C4-2B (cell line): ENCODE measurements at regions not wholly inside any gene's neighbourhood (a gene's known extent, or its start where the extent isn't known, plus 50 kb on each side); places are given as distances from the start of the nearest gene placed in this dataset.

Source experiments
- H3K27ac ChIP-seq: fragments of 450-650 bp; 2 replicates; pipeline ENCODE4 v1.5.1; 2017
- ZFX ChIP-seq: fragments of 450-650 bp; IDR thresholded peaks from 2 replicates; pipeline ENCODE4 v1.6.1; 2017
- TF ChIP-seq, protein P1 (sequence below): fragments of 450-650 bp; conservative IDR thresholded peaks from 2 replicates; pipeline ENCODE4 v1.5.1; 2017; ENCODE audit warnings: mild to moderate bottlenecking

DNA sequence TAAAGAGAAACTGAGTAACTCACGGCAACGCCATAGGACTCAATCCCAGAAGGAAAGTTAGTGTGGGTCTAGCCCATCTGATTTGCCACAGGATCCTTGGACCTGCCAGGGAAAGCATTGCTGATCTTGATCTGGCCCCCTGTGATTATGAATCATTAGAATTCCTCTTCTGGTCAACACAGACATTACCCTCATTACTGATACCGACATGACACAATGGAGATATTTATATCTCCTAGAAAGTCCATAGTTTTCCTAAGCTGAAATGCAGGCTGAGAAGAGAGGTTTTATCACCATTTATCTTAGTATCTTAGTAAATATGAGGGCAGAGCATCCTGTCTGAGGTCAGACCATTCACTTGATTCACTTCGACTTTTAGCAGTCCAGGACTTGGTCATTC is 75.5 kb upstream of the CCDC68 start:
- TF ChIP-seq, protein P1, sequence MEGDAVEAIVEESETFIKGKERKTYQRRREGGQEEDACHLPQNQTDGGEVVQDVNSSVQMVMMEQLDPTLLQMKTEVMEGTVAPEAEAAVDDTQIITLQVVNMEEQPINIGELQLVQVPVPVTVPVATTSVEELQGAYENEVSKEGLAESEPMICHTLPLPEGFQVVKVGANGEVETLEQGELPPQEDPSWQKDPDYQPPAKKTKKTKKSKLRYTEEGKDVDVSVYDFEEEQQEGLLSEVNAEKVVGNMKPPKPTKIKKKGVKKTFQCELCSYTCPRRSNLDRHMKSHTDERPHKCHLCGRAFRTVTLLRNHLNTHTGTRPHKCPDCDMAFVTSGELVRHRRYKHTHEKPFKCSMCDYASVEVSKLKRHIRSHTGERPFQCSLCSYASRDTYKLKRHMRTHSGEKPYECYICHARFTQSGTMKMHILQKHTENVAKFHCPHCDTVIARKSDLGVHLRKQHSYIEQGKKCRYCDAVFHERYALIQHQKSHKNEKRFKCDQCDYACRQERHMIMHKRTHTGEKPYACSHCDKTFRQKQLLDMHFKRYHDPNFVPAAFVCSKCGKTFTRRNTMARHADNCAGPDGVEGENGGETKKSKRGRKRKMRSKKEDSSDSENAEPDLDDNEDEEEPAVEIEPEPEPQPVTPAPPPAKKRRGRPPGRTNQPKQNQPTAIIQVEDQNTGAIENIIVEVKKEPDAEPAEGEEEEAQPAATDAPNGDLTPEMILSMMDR, result no peak
- no peak for TF ChIP-seq ZFX
- no peak overlapping the region for H3K27ac ChIP-seq

DNA sequence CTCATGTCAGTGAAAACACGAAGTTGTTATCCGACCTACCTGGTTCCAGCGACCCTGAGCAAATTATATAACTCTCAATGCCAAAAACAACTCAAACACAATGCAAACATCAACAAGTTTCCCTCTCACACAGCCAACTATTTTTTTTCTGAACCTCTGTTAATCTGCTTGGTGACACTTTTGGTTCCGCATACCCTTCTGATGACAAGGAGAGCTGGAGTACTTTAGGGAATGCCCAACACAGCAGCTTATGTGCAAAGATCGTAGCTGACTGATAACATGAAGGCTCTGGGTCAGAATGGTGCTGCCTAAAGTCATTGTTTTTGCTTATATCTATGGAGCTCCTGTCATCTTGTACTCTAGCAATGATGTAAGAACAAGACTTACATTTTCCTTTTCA is 72.7 kb upstream of the CCDC68 start:
- TF ChIP-seq, protein P1, result no peak
- TF ChIP-seq ZFX, result no peak
- no peak overlapping the region for H3K27ac ChIP-seq

DNA sequence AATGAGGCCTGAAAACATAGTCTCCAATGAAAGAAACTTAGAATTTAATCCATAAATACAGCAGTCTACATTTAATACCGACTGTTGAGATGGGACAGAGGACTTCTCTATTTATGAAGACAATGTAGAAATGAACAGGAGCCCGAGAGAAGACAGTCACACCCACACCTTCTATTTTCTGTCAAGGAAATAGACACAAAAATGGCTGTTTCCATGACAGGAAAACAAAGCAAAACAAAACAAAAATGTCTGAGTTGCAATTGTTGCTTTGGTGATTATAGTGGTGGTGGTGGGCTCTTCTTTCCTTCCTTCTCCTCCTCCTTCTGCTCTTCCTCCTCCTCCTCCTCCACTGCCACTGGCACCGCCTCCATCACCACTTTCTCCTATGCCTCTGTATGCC is 72.3 kb upstream of the CCDC68 start:
- H3K27ac ChIP-seq, result no peak overlapping the region

DNA sequence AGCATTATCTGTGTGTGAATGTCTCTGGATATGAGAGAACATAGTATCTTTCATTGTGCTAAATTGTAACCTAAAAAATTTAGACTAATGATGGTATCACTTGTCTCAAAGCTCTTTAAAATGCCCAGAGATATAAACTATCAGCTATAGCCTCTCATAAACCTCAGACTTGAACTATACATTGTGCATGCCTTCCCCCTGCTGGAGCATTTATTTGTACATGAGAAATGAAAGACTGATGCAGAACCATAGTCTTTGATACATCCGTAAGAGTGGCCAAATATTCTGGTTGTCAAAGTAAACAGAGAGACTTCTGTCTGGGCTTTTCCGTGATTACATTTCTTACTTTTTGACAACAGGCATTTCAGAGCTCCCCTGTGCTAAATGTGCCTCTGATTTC is 71.9 kb upstream of the CCDC68 start:
- TF ChIP-seq, protein P1, result no peak
- no peak for TF ChIP-seq ZFX
- no peak overlapping the region for H3K27ac ChIP-seq

More for the DNA sequence above, 72.3 kb upstream of the CCDC68 start:
- TF ChIP-seq, protein P1, result no peak
- no peak for TF ChIP-seq ZFX

DNA sequence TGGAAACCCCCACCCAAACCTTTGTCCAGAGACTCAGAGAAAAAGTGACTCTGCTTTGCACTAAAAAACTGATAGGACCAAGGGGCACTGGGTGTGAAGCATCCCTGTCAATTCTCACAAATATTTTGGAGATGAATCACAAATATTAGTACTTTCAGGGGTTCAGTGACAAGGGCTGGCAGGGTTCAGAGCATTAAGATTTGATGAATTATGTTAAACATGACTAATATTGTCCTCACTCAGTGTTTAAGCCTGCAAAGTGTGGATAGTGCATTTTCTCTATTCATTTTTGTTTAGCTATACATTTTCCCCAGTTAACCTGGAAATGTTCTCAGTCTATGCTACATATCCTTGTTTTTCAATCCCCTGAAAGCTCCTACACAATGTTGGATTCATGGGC is 65.3 kb upstream of the CCDC68 start:
- no peak for TF ChIP-seq ZFX
- TF ChIP-seq, protein P1, result no peak
- no peak overlapping the region for H3K27ac ChIP-seq

DNA sequence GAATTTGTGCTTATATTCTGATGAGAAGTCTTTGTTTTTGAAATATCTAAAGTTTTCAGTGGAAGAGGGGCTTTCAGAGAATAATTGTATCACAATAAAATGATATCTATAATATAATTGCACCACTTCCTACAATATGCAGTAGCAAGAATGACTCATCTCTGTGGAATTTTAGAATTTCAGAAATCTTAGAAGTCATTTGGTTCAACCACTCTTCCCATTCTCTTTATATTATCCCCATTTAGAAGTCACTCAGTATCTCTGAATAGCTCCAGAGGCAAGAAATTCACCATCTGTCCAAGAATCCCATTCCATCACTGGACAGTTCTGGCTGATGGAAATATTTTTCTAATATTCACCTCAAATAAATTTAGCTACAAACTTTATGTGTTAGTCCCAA is 59.3 kb upstream of the CCDC68 start:
- no peak overlapping the region for H3K27ac ChIP-seq
- TF ChIP-seq, protein P1, result no peak

DNA sequence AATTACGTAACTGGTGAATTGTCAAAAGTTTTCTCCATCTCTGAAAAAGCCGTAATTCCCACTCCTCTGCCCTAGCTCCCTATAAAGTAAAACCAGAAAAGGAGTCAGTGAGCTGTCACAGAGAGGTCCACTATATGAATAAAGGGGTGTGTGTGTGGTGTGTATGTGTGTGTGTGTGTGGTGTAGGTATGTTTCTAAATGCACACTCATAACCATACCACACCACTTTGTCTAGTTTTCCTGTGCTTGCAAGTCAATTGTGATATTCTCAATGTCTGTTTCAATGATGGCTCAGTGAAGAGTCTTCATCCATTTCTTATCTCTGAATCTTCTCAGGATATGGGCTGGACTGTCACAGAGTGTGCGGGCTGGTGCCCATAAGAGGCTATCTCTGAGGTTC is 54.8 kb upstream of the CCDC68 start:
- TF ChIP-seq, protein P1, result no peak
- no peak for TF ChIP-seq ZFX
- no peak overlapping the region for H3K27ac ChIP-seq
